Trophoblast cell (in vitro differentiated cells and primary cell): ENCODE measurements at regions not wholly inside any gene's neighbourhood (a gene's known extent, or its start where the extent isn't known, plus 50 kb on each side); places are given as distances from the start of the nearest gene placed in this dataset.

Source experiments
- DNase-seq, 2 donors: peaks; one replicate each; pipeline ENCODE4 v3.0.0-alpha.2; 2016
- H2AFZ ChIP-seq: 2 replicates; pipeline ENCODE4 v1.6.1; 2013; ENCODE audit warnings: low read length, moderate library complexity, mild to moderate bottlenecking; ENCODE audit not compliant: insufficient read depth, poor library complexity
- H2AK5ac ChIP-seq: 2 replicates; pipeline ENCODE4 v1.6.1; 2013; ENCODE audit warnings: mild to moderate bottlenecking, low read length
- H2BK120ac ChIP-seq: 2 replicates; pipeline ENCODE4 v1.6.1; 2013; ENCODE audit warnings: low read length, mild to moderate bottlenecking, moderate library complexity; ENCODE audit not compliant: insufficient read depth, poor library complexity
- H2BK12ac ChIP-seq: 2 replicates; pipeline ENCODE4 v1.6.1; 2013; ENCODE audit warnings: mild to moderate bottlenecking, low read length, moderate library complexity
- H2BK5ac ChIP-seq: 2 replicates; pipeline ENCODE4 v1.6.1; 2013; ENCODE audit warnings: low read length, low read depth, moderate library complexity, mild to moderate bottlenecking; ENCODE audit not compliant: poor library complexity
- H3K14ac ChIP-seq: 2 replicates; pipeline ENCODE4 v1.6.1; 2013; ENCODE audit warnings: mild to moderate bottlenecking, low read length
- H3K18ac ChIP-seq: 2 replicates; pipeline ENCODE4 v1.6.1; 2013; ENCODE audit warnings: mild to moderate bottlenecking, low read length
- H3K23ac ChIP-seq: 2 replicates; pipeline ENCODE4 v1.6.1; 2013; ENCODE audit warnings: low read length
- H3K27ac ChIP-seq: 2 replicates; pipeline ENCODE4 v1.5.1; 2013; ENCODE audit warnings: low read depth, mild to moderate bottlenecking, inconsistent platforms, low read length, moderate library complexity
- H3K27me3 ChIP-seq: 2 replicates; pipeline ENCODE4 v1.6.1; 2013; ENCODE audit warnings: inconsistent platforms, mild to moderate bottlenecking, low read length, moderate library complexity; ENCODE audit not compliant: insufficient read depth
- H3K36me3 ChIP-seq, 2 experiments: 1 replicate in 1 of 2; 2 replicates in 1 of 2; pipeline ENCODE4 v1.6.1; 2013; ENCODE audit warnings: low read length in 2 of 2, mild to moderate bottlenecking in 2 of 2, moderate library complexity in 1 of 2; ENCODE audit not compliant: insufficient read depth in 2 of 2, control insufficient read depth in 1 of 2
- H3K4ac ChIP-seq: 2 replicates; pipeline ENCODE4 v1.6.1; 2013; ENCODE audit warnings: low read depth, mild to moderate bottlenecking, low read length, moderate library complexity
- H3K4me1 ChIP-seq, 2 experiments: 1 replicate in 1 of 2; 2 replicates in 1 of 2; pipeline ENCODE4 v1.6.1; 2013; ENCODE audit warnings: low read length in 2 of 2, mild to moderate bottlenecking in 2 of 2, moderate library complexity in 1 of 2; ENCODE audit not compliant: insufficient read depth in 2 of 2, control insufficient read depth in 1 of 2
- H3K4me2 ChIP-seq: 2 replicates; pipeline ENCODE4 v1.6.1; 2013; ENCODE audit warnings: inconsistent platforms, mild to moderate bottlenecking, low read length, moderate library complexity
- H3K4me3 ChIP-seq: 2 replicates; pipeline ENCODE4 v1.5.1; 2013; ENCODE audit warnings: mild to moderate bottlenecking, low read depth, low read length, inconsistent platforms
- H3K79me1 ChIP-seq: one replicate; pipeline ENCODE4 v1.6.1; 2013; ENCODE audit warnings: low read length
- H3K79me2 ChIP-seq: 2 replicates; pipeline ENCODE4 v1.6.1; 2013; ENCODE audit warnings: low read length, mild to moderate bottlenecking; ENCODE audit not compliant: control insufficient read depth, insufficient read depth, poor library complexity
- H3K9ac ChIP-seq: 2 replicates; pipeline ENCODE4 v1.6.1; 2013; ENCODE audit warnings: mild to moderate bottlenecking, low read length
- H3K9me3 ChIP-seq: 2 replicates; pipeline ENCODE4 v1.6.1; 2013; ENCODE audit warnings: low read depth, mild to moderate bottlenecking, control low read depth, inconsistent platforms, low read length; ENCODE audit not compliant: insufficient read depth
- H4K12ac ChIP-seq: 2 replicates; pipeline ENCODE4 v1.6.1; 2013; ENCODE audit warnings: low read depth, mild to moderate bottlenecking, low read length, moderate library complexity
- H4K8ac ChIP-seq: 2 replicates; pipeline ENCODE4 v1.6.1; 2013; ENCODE audit warnings: low read depth, mild to moderate bottlenecking, low read length, moderate library complexity
- H4K91ac ChIP-seq: one replicate; pipeline ENCODE4 v1.6.1; 2013; ENCODE audit warnings: low read depth, mild to moderate bottlenecking, low read length, moderate library complexity
- WGBS: extraction: QIAGEN DNeasy Blood & Tissue Kit; methylation state at CpG from one replicate; pipeline ENCODE4 v1.1.7; 2013; ENCODE audit warnings: missing lambda C conversion rate; ENCODE audit not compliant: insufficient read length, insufficient coverage; ENCODE audit errors: extremely low coverage; 5-methylcytosine and 5-hydroxymethylcytosine counted together

DNA sequence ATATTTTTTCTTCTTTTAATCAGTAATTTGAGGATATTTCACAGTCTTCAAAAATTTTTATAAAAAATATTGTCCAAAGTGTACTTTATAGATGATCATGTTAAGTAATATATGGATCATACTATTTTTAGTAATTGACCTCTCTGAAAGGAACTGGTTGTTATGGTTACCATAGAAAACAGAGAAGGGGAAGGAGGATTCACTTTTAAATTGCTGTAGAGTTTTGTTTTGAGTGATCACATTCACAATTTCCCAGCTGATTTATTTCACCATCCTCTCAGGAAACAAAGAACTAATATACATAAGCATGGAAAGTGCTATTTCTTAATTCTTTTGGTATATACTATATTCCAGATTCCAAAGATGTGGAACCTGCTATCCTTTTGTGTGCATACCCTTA, 56.5 kb upstream of the NREP start:
- Histone ChIP-seq H3K27ac (no peak overlapping the region), H2BK12ac (no peak overlapping the region), H3K9me3 (no peaks in the 10 kb centered on the region), H4K8ac (no peak overlapping the region), H3K4ac (no peak overlapping the region), H3K9ac (no peak overlapping the region), H2BK120ac (no peak overlapping the region), H3K14ac (no peak overlapping the region), H4K12ac (no peak overlapping the region), H3K79me1 (no peaks in the 10 kb centered on the region), H4K91ac (no peak overlapping the region), H2BK5ac (no peak overlapping the region), H3K4me3 (no peak overlapping the region), H3K27me3 (no peaks in the 10 kb centered on the region), H3K4me1 (peaks cover 0 to 3% of the 10 kb centered on the region in 2 experiments), H3K23ac (no peak overlapping the region), H3K18ac (no peak overlapping the region), H2AK5ac (no peak overlapping the region), H3K79me2 (no peaks in the 10 kb centered on the region), H2AFZ (no peak overlapping the region), H3K36me3 (no peaks in the 10 kb centered on the region), H3K4me2 (no peak overlapping the region)
- DNase-seq = no peak

DNA sequence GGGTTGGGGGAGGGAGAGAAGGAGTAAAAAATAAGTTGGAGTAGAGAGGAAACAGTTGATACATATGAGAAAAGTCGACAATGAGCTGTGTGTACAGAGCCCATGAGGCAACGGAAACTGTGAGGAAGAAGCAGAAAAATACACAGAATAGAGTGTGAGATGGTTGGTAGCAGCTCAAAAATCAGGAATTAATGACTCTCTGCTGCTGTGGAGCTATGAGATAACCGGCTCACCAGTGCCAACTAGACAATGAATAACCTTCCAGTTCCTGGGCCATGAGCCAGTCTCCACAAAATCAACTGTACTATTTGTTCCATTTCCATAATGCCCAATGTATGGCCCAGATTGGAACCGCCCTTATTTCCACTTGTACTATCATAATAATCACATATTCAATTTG, 53.1 kb upstream of the NREP start:
- no CpG with 5 or more reads among the region's 4 CpGs for WGBS
- no peak overlapping the region for H3K4me2 ChIP-seq
- H3K4me1 ChIP-seq = peaks cover 0 to 3% of the 10 kb centered on the region in 2 experiments
- H3K4me3 ChIP-seq = no peak overlapping the region
- H3K27ac ChIP-seq = no peak overlapping the region
- no peaks in the 10 kb centered on the region for H3K9me3 ChIP-seq
- H3K14ac ChIP-seq = no peak overlapping the region
- no peak overlapping the region for H3K23ac ChIP-seq
- no peaks in the 10 kb centered on the region for H3K27me3 ChIP-seq
- no peak overlapping the region for H3K18ac ChIP-seq
- no peak overlapping the region for H2BK12ac ChIP-seq
- no peaks in the 10 kb centered on the region for H3K79me1 ChIP-seq
- DNase-seq = no peak
- H2BK120ac ChIP-seq = no peak overlapping the region
- no peak overlapping the region for H2AFZ ChIP-seq
- H3K79me2 ChIP-seq = no peaks in the 10 kb centered on the region
- H2AK5ac ChIP-seq = no peak overlapping the region
- no peak overlapping the region for H3K9ac ChIP-seq
- H4K8ac ChIP-seq = no peak overlapping the region
- no peak overlapping the region for H2BK5ac ChIP-seq
- no peak overlapping the region for H4K12ac ChIP-seq
- no peaks in the 10 kb centered on the region for H3K36me3 ChIP-seq
- no peak overlapping the region for H4K91ac ChIP-seq
- H3K4ac ChIP-seq = no peak overlapping the region
